Ovary (tissue), 7 donors: ENCODE measurements at regions not wholly inside any gene's neighbourhood (a gene's known extent, or its start where the extent isn't known, plus 50 kb on each side); places are given as distances from the start of the nearest gene placed in this dataset.

ENCODE experiments used
- DNase-seq, 5 donors: peaks; one replicate each; pipeline ENCODE4 v3.0.0-alpha.2; 2019 to 2020
- H3K27ac ChIP-seq, 2 donors: fragments of 200-600 bp; one replicate each; pipeline versions ENCODE4 v1.5.1 to v1.8.0; 2019 to 2022
- H3K27me3 ChIP-seq: fragments of 200-600 bp; one replicate; pipeline ENCODE4 v1.8.0; 2022
- H3K36me3 ChIP-seq: fragments of 200-600 bp; sonication (generic); one replicate; pipeline ENCODE4 v1.5.1; 2019
- H3K4me1 ChIP-seq: one replicate; pipeline ENCODE4 v1.8.1; 2013; ENCODE audit warnings: mild to moderate bottlenecking, moderate library complexity; ENCODE audit not compliant: insufficient read depth
- H3K4me3 ChIP-seq: fragments of 200-600 bp; sonication (generic); one replicate; pipeline ENCODE4 v1.5.1; 2017
- H3K9me3 ChIP-seq, 2 donors: fragments of 200-600 bp in 1 of 2; sonication (generic) in 1 of 2; one replicate each; pipeline versions ENCODE4 v1.5.1 to v1.8.1; 2013 to 2019; ENCODE audit warnings: mild to moderate bottlenecking in 1 of 2, moderate library complexity in 1 of 2
- CTCF ChIP-seq, 3 donors: fragments of 450-650 bp in 2 of 3; fragments of 200-600 bp in 1 of 3; IDR thresholded peaks; one replicate each; pipeline versions ENCODE4 v1.5.1 to v1.8.0; 2016 to 2022; ENCODE audit warnings: antibody characterized with exemption in 3 of 3, mild to moderate bottlenecking in 1 of 3
- EP300 ChIP-seq: sonication (generic); formaldehyde crosslinking; IDR thresholded peaks from one replicate; pipeline ENCODE4 v1.6.1; 2017; ENCODE audit warnings: antibody characterized with exemption
- POLR2A ChIP-seq: fragments of 450-650 bp; IDR thresholded peaks from one replicate; pipeline ENCODE4 v1.6.1; 2017; ENCODE audit warnings: antibody characterized with exemption, mild to moderate bottlenecking, moderate library complexity
- WGBS, 3 donors: extraction: QIAGEN DNeasy Blood & Tissue Kit in 1 of 3; methylation state at CpG; one replicate each; pipeline versions ENCODE4 v1.1.5 to v1.1.7; 2013 to 2017; 5-methylcytosine and 5-hydroxymethylcytosine counted together
- intact Hi-C, 4 donors: fragments of 100-400 bp; cut with DNase I; formaldehyde crosslinking; loops; one replicate each; pipeline versions ENCODE4 v1.11.0 to v1.15.1; 2022 to 2023
- donor health status: DM: no; HTN: no; CAD: no; lungs with moderate emphysema.
- donor health status: DM: no; HTN: no; CAD: no.
- donor health status: Bipolar disorder and iron deficiency.
- donor health status: DM: no; HTN: no; CAD: no.
- donor health status: DM: yes; HTN: yes; CAD: no.

- Histone ChIP-seq H3K4me1 (no peaks in the 10 kb centered on the region), H3K4me3 (no peak overlapping the region), H3K27me3 (no peaks in the 10 kb centered on the region), H3K9me3 (no peaks in the 10 kb centered on the region), H3K27ac (no peak overlapping the region), H3K36me3 (no peaks in the 10 kb centered on the region)
- intact Hi-C loops, result no loop called here
- TF ChIP-seq EP300 (no peak), CTCF (IDR thresholded peaks at IDR 0.05) (no peak), POLR2A (no peak)
- WGBS, 3 donors, result 59 to 66% (median 64%) methylated on average over 2 of the region's 2 CpGs
- DNase-seq, result no peak
Observed at GRCh38 chrX:7512845-7513244, 330.1 kb upstream of the VCX start.

DNA sequence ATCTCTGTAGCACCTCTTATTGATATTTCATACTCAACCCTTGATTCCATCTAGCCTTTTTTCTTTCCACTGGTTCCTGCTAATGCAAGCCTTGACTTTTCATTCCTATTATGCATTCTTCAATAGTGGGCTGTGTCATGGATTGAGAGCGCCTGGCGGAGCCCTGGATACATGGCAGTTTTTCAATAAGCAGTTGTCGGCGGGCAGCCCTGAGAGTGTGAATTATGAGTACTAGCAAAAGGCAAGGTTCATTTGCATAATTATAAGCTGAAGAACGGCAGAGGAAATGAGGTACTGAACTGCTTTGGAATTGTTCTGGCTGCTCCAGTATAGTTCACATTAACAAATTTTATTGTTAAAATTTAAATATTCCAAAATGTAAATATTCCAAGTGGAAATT lies 339.7 kb upstream of the VCX start:
- H3K36me3 ChIP-seq, result no peaks in the 10 kb centered on the region
- intact Hi-C loops, result no loop called here
- no peak overlapping the region for H3K27ac ChIP-seq
- no peaks in the 10 kb centered on the region for H3K27me3 ChIP-seq
- no peaks in the 10 kb centered on the region for H3K9me3 ChIP-seq
- no peak for DNase-seq
- TF ChIP-seq CTCF (IDR thresholded peaks at IDR 0.05) (no peak), EP300 (no peak), POLR2A (no peak)
- H3K4me3 ChIP-seq, result no peak overlapping the region
- WGBS, 3 donors, result 65 to 78% (median 69%) methylated on average over 5 of the region's 5 CpGs
- H3K4me1 ChIP-seq, result no peaks in the 10 kb centered on the region

DNA sequence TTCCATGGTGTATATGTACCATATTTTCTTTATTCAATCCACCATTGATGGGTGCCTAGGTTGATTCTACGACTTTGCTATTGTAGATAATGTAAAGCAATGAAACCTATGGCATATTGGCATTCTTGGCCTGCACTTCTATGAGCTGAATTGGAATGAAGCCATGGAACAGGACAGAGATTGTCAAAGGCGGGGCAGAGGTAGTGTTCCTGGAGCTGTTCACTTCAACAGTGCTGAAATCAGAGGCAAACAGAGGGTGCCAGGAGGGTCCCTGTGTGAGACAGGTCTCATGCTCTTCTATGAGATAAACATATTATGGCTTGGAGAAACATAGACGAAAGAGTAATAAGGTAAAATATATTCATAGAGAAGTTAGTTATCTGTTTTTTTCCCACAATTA lies 342.6 kb upstream of the VCX start:
- 71 to 83% (median 72%) methylated on average over 3 of the region's 3 CpGs for WGBS, 3 donors
- intact Hi-C loops, result no loop called here
- H3K9me3 ChIP-seq, result no peaks in the 10 kb centered on the region
- no peak for DNase-seq
- no peak overlapping the region for H3K4me3 ChIP-seq
- TF ChIP-seq CTCF (IDR thresholded peaks at IDR 0.05) (no peak), EP300 (no peak), POLR2A (no peak)
- H3K27me3 ChIP-seq, result no peaks in the 10 kb centered on the region
- H3K36me3 ChIP-seq, result no peaks in the 10 kb centered on the region
- no peaks in the 10 kb centered on the region for H3K4me1 ChIP-seq
- no peak overlapping the region for H3K27ac ChIP-seq

- WGBS, 3 donors, result 14 to 51% (median 21%) methylated on average over 3 of the region's 3 CpGs
- no peaks in the 10 kb centered on the region for H3K9me3 ChIP-seq
- TF ChIP-seq POLR2A, result no peak
- TF ChIP-seq CTCF (IDR thresholded peaks at IDR 0.05), result no peak
- no peak for TF ChIP-seq EP300
- intact Hi-C loops, result no loop called here
- H3K27ac ChIP-seq, result no peak overlapping the region
- no peaks in the 10 kb centered on the region for H3K4me1 ChIP-seq
- H3K27me3 ChIP-seq, result peaks cover 3% of the 10 kb centered on the region
- H3K4me3 ChIP-seq, result no peak overlapping the region
- no peaks in the 10 kb centered on the region for H3K36me3 ChIP-seq
- no peak for DNase-seq
Observed at GRCh38 chrX:7486505-7486904, 338.6 kb upstream of the PUDP start.

DNA sequence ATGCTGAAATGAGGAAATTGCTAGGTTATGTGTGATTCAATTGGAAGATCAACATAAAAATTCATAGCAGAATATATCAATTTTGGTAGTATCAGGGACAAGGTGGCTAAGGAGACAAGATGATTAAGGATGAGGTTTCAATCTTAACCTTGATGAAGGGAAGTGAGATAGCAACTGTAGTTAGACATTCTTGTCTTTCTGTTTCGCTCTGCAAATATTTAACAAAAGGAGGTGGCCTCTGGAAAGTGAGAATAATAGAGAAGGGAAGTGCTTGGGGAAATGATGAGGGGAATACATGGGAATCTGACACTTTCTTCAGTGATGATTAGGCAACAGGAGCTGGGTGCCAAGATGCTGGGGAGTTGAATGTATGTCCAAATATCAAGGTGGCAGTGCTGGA lies 337.1 kb upstream of the PUDP start:
- Histone ChIP-seq H3K4me3 (no peak overlapping the region), H3K9me3 (no peaks in the 10 kb centered on the region), H3K27me3 (peaks cover 3% of the 10 kb centered on the region), H3K27ac (no peak overlapping the region), H3K4me1 (no peaks in the 10 kb centered on the region), H3K36me3 (no peaks in the 10 kb centered on the region)
- TF ChIP-seq EP300 (no peak), CTCF (IDR thresholded peaks at IDR 0.05) (no peak), POLR2A (no peak)
- DNase-seq, result no peak
- 75 to 84% (median 77%) methylated on average over 1 of the region's 1 CpG for WGBS, 3 donors
- intact Hi-C loops, result no loop called here
